ENCODE measurements at regions not wholly inside any gene's neighbourhood (a gene's known extent, or its start where the extent isn't known, plus 50 kb on each side); places are given as distances from the start of the nearest gene placed in this dataset.

- H3K9me3 ChIP-seq (ENCODE audit: low read length): no peaks in the 10 kb centered on the region
- H3K9me2 ChIP-seq (ENCODE audit: insufficient read depth, low read length): no peaks in the 10 kb centered on the region
- POLR2A ChIA-PET: no interaction called here
- no peak for TF ChIP-seq CTCF (conservative IDR thresholded peaks at IDR 0.05; ENCODE audit: low read length)
- TF ChIP-seq EZH2phosphoT487 (IDR thresholded peaks at IDR 0.05; ENCODE audit: borderline replicate concordance, low read depth, low read length): no peak
- H3K4me3 ChIP-seq (ENCODE audit: low read depth, low read length, poor library complexity, severe bottlenecking): no peak overlapping the region
- no peak overlapping the region for H2AFZ ChIP-seq (ENCODE audit: low read length)
- no peak overlapping the region for H3K27ac ChIP-seq (ENCODE audit: low read depth, low read length, poor library complexity, severe bottlenecking)
- no peaks in the 10 kb centered on the region for H3K79me2 ChIP-seq (ENCODE audit: insufficient read depth, low read depth, low read length)
- H3K4me2 ChIP-seq (ENCODE audit: low read length): no peak overlapping the region
- peaks cover 5% of the 10 kb centered on the region for H3K4me1 ChIP-seq (ENCODE audit: insufficient read depth, low read length, poor library complexity, severe bottlenecking)
- no peaks in the 10 kb centered on the region for H4K20me1 ChIP-seq (ENCODE audit: insufficient read depth, low read length)
- intact Hi-C loops (cut with micrococcal nuclease; ENCODE audit: unreplicated experiment): no loop called here
- BruUV-seq (replicated peaks): no TSS peak
- H3K36me3 ChIP-seq (ENCODE audit: insufficient read depth, low read length): no peaks in the 10 kb centered on the region
- no peak for DNase-seq (ENCODE audit: low spot score)
- CTCF ChIA-PET (ENCODE audit: unreplicated experiment): no interaction called here
These were observed 489.1 kb downstream of the RMST start for GRCh38 chr12:97951717-97952116.

- Histone ChIP-seq H3K4me1 (ENCODE audit: insufficient read depth, low read length, poor library complexity, severe bottlenecking) (no peaks in the 10 kb centered on the region), H3K4me2 (ENCODE audit: low read length) (no peak overlapping the region), H3K36me3 (ENCODE audit: insufficient read depth, low read length) (no peaks in the 10 kb centered on the region), H4K20me1 (ENCODE audit: insufficient read depth, low read length) (no peaks in the 10 kb centered on the region), H3K27ac (ENCODE audit: low read depth, low read length, poor library complexity, severe bottlenecking) (no peak overlapping the region), H2AFZ (ENCODE audit: low read length) (no peak overlapping the region), H3K4me3 (ENCODE audit: low read depth, low read length, poor library complexity, severe bottlenecking) (no peak overlapping the region), H3K9me3 (ENCODE audit: low read length) (no peaks in the 10 kb centered on the region; the same call in 1 of the 2 replicates), H3K79me2 (ENCODE audit: insufficient read depth, low read depth, low read length) (no peaks in the 10 kb centered on the region), H3K9me2 (ENCODE audit: insufficient read depth, low read length) (no peaks in the 10 kb centered on the region)
- intact Hi-C loops (cut with micrococcal nuclease; ENCODE audit: unreplicated experiment): loop anchor here (5.0 kb wide), 1 partner anchor 375 kb away; no protein-coding TSS in a partner anchor
- ChIA-PET CTCF (ENCODE audit: unreplicated experiment) (interaction anchor here (1.0 kb wide), 1 partner anchor 390 kb away, joined by 3 read pairs; no protein-coding TSS in a partner anchor), POLR2A (interaction anchor here (1.8 kb wide), 1 partner anchor 13 kb away, joined by 3 read pairs; no protein-coding TSS in a partner anchor)
- no peak for TF ChIP-seq EZH2phosphoT487 (IDR thresholded peaks at IDR 0.05; ENCODE audit: borderline replicate concordance, low read depth, low read length)
- no peak for TF ChIP-seq CTCF (conservative IDR thresholded peaks at IDR 0.05; ENCODE audit: low read length)
- DNase-seq (ENCODE audit: low spot score): no peak
- BruUV-seq (replicated peaks): no TSS peak
These were observed 494.5 kb downstream of the RMST start for GRCh38 chr12:97957109-97957508.

GRCh38 chr12:97960225-97960624 lies 497.6 kb downstream of the RMST start:
- BruUV-seq (replicated peaks): no TSS peak
- no peaks in the 10 kb centered on the region for H3K79me2 ChIP-seq (ENCODE audit: insufficient read depth, low read depth, low read length)
- no peaks in the 10 kb centered on the region for H3K36me3 ChIP-seq (ENCODE audit: insufficient read depth, low read length)
- ChIA-PET POLR2A (interaction anchor here (0.6 to 0.9 kb wide), 4 partner anchors 8 to 436 kb away, joined by 3 to 5 read pairs (median 3); no protein-coding TSS in a partner anchor), CTCF (ENCODE audit: unreplicated experiment) (no interaction called here)
- TF ChIP-seq CTCF (conservative IDR thresholded peaks at IDR 0.05; ENCODE audit: low read length): no peak
- no peak for TF ChIP-seq EZH2phosphoT487 (IDR thresholded peaks at IDR 0.05; ENCODE audit: borderline replicate concordance, low read depth, low read length)
- H4K20me1 ChIP-seq (ENCODE audit: insufficient read depth, low read length): no peaks in the 10 kb centered on the region
- intact Hi-C loops (cut with micrococcal nuclease; ENCODE audit: unreplicated experiment): no loop called here
- H3K9me3 ChIP-seq (ENCODE audit: low read length): no peaks in the 10 kb centered on the region; the same call in 1 of the 2 replicates
- H3K9me2 ChIP-seq (ENCODE audit: insufficient read depth, low read length): no peaks in the 10 kb centered on the region
- H3K4me1 ChIP-seq (ENCODE audit: insufficient read depth, low read length, poor library complexity, severe bottlenecking): no peaks in the 10 kb centered on the region
- no peak overlapping the region for H3K27ac ChIP-seq (ENCODE audit: low read depth, low read length, poor library complexity, severe bottlenecking)
- H3K4me2 ChIP-seq (ENCODE audit: low read length): no peak overlapping the region
- no peak overlapping the region for H3K4me3 ChIP-seq (ENCODE audit: low read depth, low read length, poor library complexity, severe bottlenecking)
- no peak overlapping the region for H2AFZ ChIP-seq (ENCODE audit: low read length)
- no peak for DNase-seq (ENCODE audit: low spot score)
